SK-N-SH (cell line): ENCODE measurements at regions not wholly inside any gene's neighbourhood (a gene's known extent, or its start where the extent isn't known, plus 50 kb on each side); places are given as distances from the start of the nearest gene placed in this dataset.

Experiments used
- CTCF ChIA-PET: fragments of 300-600, 350-600 bp; formaldehyde crosslinking; extraction: SDS; loops from one replicate; lab custom pipeline; 2021; lab: Yijun Ruan, JAX
- POLR2A ChIA-PET: fragments of 350-600 bp; sonication (Branson Sonifier 250); formaldehyde crosslinking; extraction: SDS; loops from one replicate; lab custom pipeline; 2020; ENCODE audit warnings: antibody characterized with exemption, inconsistent platforms; lab: Yijun Ruan, JAX
- DNase-seq: peaks from one replicate; pipeline ENCODE4 v3.0.0; 2012
- H2AFZ ChIP-seq: fragments of 200-600 bp; sonication (generic); 2 replicates; pipeline ENCODE4 v1.8.1; 2016; ENCODE audit warnings: antibody characterized with exemption, mild to moderate bottlenecking, low read depth
- H3F3A ChIP-seq: fragments of 200-600 bp; sonication (generic); replicated peaks from 2 replicates; pipeline ENCODE3; 2016; ENCODE audit warnings: antibody characterized with exemption, mild to moderate bottlenecking; ENCODE audit not compliant: insufficient read depth
- H3K27ac ChIP-seq, 2 experiments: fragments of 200-500 bp in 1 of 2; fragments of 200-600 bp in 1 of 2; sonication (Bioruptor generic) in 1 of 2; sonication (generic), shearing (Covaris generic) in 1 of 2; 2 replicates each; pipeline versions ENCODE4 v1.5.1 to v1.6.1; 2014 to 2016; ENCODE audit warnings: low read depth in 2 of 2, inconsistent platforms in 1 of 2, low read length in 1 of 2, mild to moderate bottlenecking in 1 of 2, mixed read lengths in 1 of 2
- H3K27me3 ChIP-seq: fragments of 200-600 bp; sonication (generic), shearing (Covaris generic); 2 replicates; pipeline ENCODE4 v1.6.1; 2016; ENCODE audit warnings: mixed run types; ENCODE audit not compliant: insufficient read depth
- H3K36me3 ChIP-seq, 2 experiments: fragments of 200-500 bp in 1 of 2; fragments of 200-600 bp in 1 of 2; sonication (Bioruptor generic) in 1 of 2; sonication (generic) in 1 of 2; replicated peaks in 1 of 2; 2 replicates each; pipeline versions ENCODE3 to v1.5.1; 2014 to 2016; ENCODE audit warnings: low read length in 1 of 2, mild to moderate bottlenecking in 1 of 2; ENCODE audit not compliant: insufficient read depth in 2 of 2, control insufficient read depth in 1 of 2
- H3K4me1 ChIP-seq, 2 experiments: fragments of 200-500 bp in 1 of 2; fragments of 200-600 bp in 1 of 2; sonication (Bioruptor generic) in 1 of 2; sonication (generic), shearing (Covaris generic) in 1 of 2; 2 replicates each; pipeline versions ENCODE4 v1.5.1 to v1.6.1; 2014 to 2016; ENCODE audit warnings: low read depth in 1 of 2, low read length in 1 of 2, mixed run types in 1 of 2; ENCODE audit not compliant: insufficient read depth in 2 of 2, control insufficient read depth in 1 of 2
- H3K4me2 ChIP-seq: fragments of 200-600 bp; sonication (generic), shearing (Covaris generic); 2 replicates; pipeline ENCODE4 v1.6.1; 2017; ENCODE audit warnings: mixed run types
- H3K4me3 ChIP-seq, 2 experiments: fragments of 200-500 bp in 1 of 2; fragments of 200-600 bp in 1 of 2; sonication (Bioruptor generic) in 1 of 2; sonication (generic), shearing (Covaris generic) in 1 of 2; 2 replicates each; pipeline versions ENCODE4 v1.5.1 to v1.8.1; 2014 to 2016; ENCODE audit warnings: low read depth in 2 of 2, inconsistent platforms in 1 of 2, low read length in 1 of 2, mild to moderate bottlenecking in 1 of 2, mixed read lengths in 1 of 2, moderate library complexity in 1 of 2
- H3K79me2 ChIP-seq: fragments of 200-600 bp; sonication (generic); 2 replicates; pipeline ENCODE4 v1.8.1; 2017; ENCODE audit warnings: mild to moderate bottlenecking; ENCODE audit not compliant: insufficient read depth
- H3K9ac ChIP-seq: fragments of 200-600 bp; sonication (generic); 2 replicates; pipeline ENCODE4 v1.6.1; 2017; ENCODE audit warnings: mixed run types
- H3K9me2 ChIP-seq: fragments of 200-600 bp; sonication (generic); 2 replicates; pipeline ENCODE4 v1.6.1; 2017; ENCODE audit warnings: mixed run types
- H3K9me3 ChIP-seq: fragments of 200-600 bp; sonication (generic); 2 replicates; pipeline ENCODE4 v1.6.1; 2017; ENCODE audit warnings: mixed run types, mild to moderate bottlenecking, moderate library complexity
- H4K20me1 ChIP-seq: fragments of 200-600 bp; sonication (generic); 2 replicates; pipeline ENCODE4 v1.6.1; 2017; ENCODE audit warnings: mild to moderate bottlenecking, mixed run types; ENCODE audit not compliant: insufficient read depth
- CHD2 ChIP-seq: fragments of 150-350 bp; IDR thresholded peaks from 2 replicates; pipeline ENCODE4 v1.6.1; 2018; ENCODE audit warnings: low read length; ENCODE audit not compliant: partially characterized antibody
- EP300 ChIP-seq, 2 experiments: IDR thresholded peaks; 2 replicates each; pipeline versions ENCODE4 v1.4.0 to v1.6.1; 2012; ENCODE audit warnings: borderline replicate concordance in 1 of 2, low read depth in 1 of 2, low read length in 1 of 2
- EZH2phosphoT487 ChIP-seq: fragments of 200-600 bp; sonication (generic); IDR thresholded peaks from 2 replicates; pipeline ENCODE4 v1.6.1; 2017; ENCODE audit warnings: low read depth, mixed run types, mild to moderate bottlenecking, antibody characterized with exemption, moderate library complexity, borderline replicate concordance
- FOSL2 ChIP-seq: IDR thresholded peaks from 2 replicates; pipeline ENCODE4 v1.4.0; 2012; ENCODE audit warnings: low read depth, mild to moderate bottlenecking, moderate library complexity, borderline replicate concordance
- GABPA ChIP-seq: IDR thresholded peaks from 2 replicates; pipeline ENCODE4 v1.4.0; 2012; ENCODE audit warnings: low read depth, mild to moderate bottlenecking
- JUND ChIP-seq: IDR thresholded peaks from 2 replicates; pipeline ENCODE4 v1.4.0; 2012
- NFIC ChIP-seq: IDR thresholded peaks from 2 replicates; pipeline ENCODE4 v1.4.0; 2012; ENCODE audit warnings: borderline replicate concordance
- POLR2AphosphoS5 ChIP-seq: IDR thresholded peaks from 2 replicates; pipeline ENCODE4 v1.6.1; 2012; ENCODE audit warnings: low read depth, low read length
- RAD21 ChIP-seq: IDR thresholded peaks from 2 replicates; pipeline ENCODE4 v1.6.1; 2012; ENCODE audit warnings: mild to moderate bottlenecking, low read length
- RCOR1 ChIP-seq: fragments of 150-350 bp; IDR thresholded peaks from 2 replicates; pipeline ENCODE4 v1.6.1; 2017; ENCODE audit warnings: antibody characterized with exemption, low read length
- RXRA ChIP-seq: IDR thresholded peaks from 2 replicates; pipeline ENCODE4 v1.4.0; 2012; ENCODE audit warnings: low read depth, mild to moderate bottlenecking, borderline replicate concordance
- SMC3 ChIP-seq: IDR thresholded peaks from 2 replicates; pipeline ENCODE4 v1.6.1; 2012; ENCODE audit warnings: low read depth, low read length, improper control_type of control experiment
- TAF1 ChIP-seq: IDR thresholded peaks from 2 replicates; pipeline ENCODE4 v1.6.1; 2012; ENCODE audit warnings: low read depth, mild to moderate bottlenecking, low read length, moderate library complexity, borderline replicate concordance
- TEAD4 ChIP-seq: IDR thresholded peaks from 2 replicates; pipeline ENCODE4 v1.4.0; 2012; ENCODE audit warnings: mild to moderate bottlenecking, borderline replicate concordance; ENCODE audit not compliant: insufficient read depth
- YY1 ChIP-seq: IDR thresholded peaks from 2 replicates; pipeline ENCODE4 v1.4.0; 2012; ENCODE audit warnings: low read depth, mild to moderate bottlenecking
- WGBS: methylation state at CpG from one replicate; pipeline ENCODE4 v1.1.6; 2017; ENCODE audit warnings: low lambda C conversion rate; 5-methylcytosine and 5-hydroxymethylcytosine counted together
- TF ChIP-seq, protein P1 (sequence below): IDR thresholded peaks from 2 replicates; pipeline ENCODE4 v1.6.1; 2012; ENCODE audit warnings: mild to moderate bottlenecking, low read depth, low read length, moderate library complexity
- TF ChIP-seq, protein P2 (sequence below): fragments of 200-600 bp; sonication (generic); IDR thresholded peaks from 2 replicates; pipeline ENCODE4 v1.6.1; 2017; ENCODE audit warnings: antibody characterized with exemption, mild to moderate bottlenecking, moderate library complexity
- TF ChIP-seq, protein P3 (sequence below): fragments of 150-350 bp; IDR thresholded peaks from 2 replicates; pipeline ENCODE4 v1.6.1; 2016; ENCODE audit warnings: mild to moderate bottlenecking, low read depth, low read length
- TF ChIP-seq, protein P4 (sequence below): IDR thresholded peaks from 2 replicates; pipeline ENCODE4 v1.4.0; 2012; ENCODE audit warnings: low read depth, borderline replicate concordance
- TF ChIP-seq, protein P5 (sequence below): fragments of 150-350 bp; IDR thresholded peaks from 2 replicates; pipeline ENCODE4 v1.6.1; 2017; ENCODE audit warnings: antibody characterized with exemption, low read length, low read depth, borderline replicate concordance

DNA sequence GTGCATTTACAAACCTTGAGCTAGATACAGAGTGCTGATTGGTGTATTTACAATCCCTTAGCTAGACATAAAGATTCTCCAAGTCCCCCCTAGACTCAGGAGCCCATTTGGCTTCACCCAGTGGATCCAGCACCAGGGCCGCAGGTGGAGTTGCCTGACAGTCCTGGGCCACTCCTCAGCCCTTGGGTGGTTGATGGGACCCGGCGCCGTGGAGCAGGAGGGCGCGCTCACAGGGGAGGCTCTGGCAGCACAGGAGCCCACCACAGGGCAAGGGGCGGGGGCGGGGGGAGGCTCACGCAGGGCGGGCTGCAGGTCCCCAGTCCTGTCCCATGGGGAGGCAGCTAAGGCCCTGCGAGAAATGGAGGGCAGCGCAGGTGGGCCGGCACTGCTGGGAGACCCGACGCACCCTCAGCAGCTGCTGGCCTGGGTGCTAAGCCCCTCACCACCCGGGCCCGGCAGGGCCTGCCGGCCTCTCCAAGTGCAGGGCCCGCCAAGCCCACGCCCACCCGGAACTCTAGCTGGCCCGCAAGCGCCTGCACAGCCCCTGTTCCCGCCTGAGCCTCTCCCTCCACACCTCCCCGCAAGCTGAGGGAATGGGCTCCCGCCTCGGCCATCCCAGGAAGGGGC is 613.5 kb downstream of the TLE4 start:
- TF ChIP-seq CHD2 (no peak), TEAD4 (no peak), SMC3 (no peak), EZH2phosphoT487 (no peak), JUND (no peak), POLR2AphosphoS5 (no peak), EP300 (IDR thresholded peaks at IDR 0.05; ENCODE audit: borderline replicate concordance in 1 of 2, low read depth in 1 of 2, low read length in 1 of 2) (no peak), RAD21 (no peak), NFIC (no peak), RXRA (no peak), RCOR1 (no peak), FOSL2 (no peak), GABPA (no peak), YY1 (no peak), TAF1 (no peak)
- TF ChIP-seq, protein P1, sequence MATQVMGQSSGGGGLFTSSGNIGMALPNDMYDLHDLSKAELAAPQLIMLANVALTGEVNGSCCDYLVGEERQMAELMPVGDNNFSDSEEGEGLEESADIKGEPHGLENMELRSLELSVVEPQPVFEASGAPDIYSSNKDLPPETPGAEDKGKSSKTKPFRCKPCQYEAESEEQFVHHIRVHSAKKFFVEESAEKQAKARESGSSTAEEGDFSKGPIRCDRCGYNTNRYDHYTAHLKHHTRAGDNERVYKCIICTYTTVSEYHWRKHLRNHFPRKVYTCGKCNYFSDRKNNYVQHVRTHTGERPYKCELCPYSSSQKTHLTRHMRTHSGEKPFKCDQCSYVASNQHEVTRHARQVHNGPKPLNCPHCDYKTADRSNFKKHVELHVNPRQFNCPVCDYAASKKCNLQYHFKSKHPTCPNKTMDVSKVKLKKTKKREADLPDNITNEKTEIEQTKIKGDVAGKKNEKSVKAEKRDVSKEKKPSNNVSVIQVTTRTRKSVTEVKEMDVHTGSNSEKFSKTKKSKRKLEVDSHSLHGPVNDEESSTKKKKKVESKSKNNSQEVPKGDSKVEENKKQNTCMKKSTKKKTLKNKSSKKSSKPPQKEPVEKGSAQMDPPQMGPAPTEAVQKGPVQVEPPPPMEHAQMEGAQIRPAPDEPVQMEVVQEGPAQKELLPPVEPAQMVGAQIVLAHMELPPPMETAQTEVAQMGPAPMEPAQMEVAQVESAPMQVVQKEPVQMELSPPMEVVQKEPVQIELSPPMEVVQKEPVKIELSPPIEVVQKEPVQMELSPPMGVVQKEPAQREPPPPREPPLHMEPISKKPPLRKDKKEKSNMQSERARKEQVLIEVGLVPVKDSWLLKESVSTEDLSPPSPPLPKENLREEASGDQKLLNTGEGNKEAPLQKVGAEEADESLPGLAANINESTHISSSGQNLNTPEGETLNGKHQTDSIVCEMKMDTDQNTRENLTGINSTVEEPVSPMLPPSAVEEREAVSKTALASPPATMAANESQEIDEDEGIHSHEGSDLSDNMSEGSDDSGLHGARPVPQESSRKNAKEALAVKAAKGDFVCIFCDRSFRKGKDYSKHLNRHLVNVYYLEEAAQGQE = no peak
- TF ChIP-seq, protein P2, sequence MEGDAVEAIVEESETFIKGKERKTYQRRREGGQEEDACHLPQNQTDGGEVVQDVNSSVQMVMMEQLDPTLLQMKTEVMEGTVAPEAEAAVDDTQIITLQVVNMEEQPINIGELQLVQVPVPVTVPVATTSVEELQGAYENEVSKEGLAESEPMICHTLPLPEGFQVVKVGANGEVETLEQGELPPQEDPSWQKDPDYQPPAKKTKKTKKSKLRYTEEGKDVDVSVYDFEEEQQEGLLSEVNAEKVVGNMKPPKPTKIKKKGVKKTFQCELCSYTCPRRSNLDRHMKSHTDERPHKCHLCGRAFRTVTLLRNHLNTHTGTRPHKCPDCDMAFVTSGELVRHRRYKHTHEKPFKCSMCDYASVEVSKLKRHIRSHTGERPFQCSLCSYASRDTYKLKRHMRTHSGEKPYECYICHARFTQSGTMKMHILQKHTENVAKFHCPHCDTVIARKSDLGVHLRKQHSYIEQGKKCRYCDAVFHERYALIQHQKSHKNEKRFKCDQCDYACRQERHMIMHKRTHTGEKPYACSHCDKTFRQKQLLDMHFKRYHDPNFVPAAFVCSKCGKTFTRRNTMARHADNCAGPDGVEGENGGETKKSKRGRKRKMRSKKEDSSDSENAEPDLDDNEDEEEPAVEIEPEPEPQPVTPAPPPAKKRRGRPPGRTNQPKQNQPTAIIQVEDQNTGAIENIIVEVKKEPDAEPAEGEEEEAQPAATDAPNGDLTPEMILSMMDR = no peak
- TF ChIP-seq, protein P3, sequence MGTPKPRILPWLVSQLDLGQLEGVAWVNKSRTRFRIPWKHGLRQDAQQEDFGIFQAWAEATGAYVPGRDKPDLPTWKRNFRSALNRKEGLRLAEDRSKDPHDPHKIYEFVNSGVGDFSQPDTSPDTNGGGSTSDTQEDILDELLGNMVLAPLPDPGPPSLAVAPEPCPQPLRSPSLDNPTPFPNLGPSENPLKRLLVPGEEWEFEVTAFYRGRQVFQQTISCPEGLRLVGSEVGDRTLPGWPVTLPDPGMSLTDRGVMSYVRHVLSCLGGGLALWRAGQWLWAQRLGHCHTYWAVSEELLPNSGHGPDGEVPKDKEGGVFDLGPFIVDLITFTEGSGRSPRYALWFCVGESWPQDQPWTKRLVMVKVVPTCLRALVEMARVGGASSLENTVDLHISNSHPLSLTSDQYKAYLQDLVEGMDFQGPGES = no peak
- TF ChIP-seq, protein P4, sequence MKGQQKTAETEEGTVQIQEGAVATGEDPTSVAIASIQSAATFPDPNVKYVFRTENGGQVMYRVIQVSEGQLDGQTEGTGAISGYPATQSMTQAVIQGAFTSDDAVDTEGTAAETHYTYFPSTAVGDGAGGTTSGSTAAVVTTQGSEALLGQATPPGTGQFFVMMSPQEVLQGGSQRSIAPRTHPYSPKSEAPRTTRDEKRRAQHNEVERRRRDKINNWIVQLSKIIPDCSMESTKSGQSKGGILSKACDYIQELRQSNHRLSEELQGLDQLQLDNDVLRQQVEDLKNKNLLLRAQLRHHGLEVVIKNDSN = no peak
- TF ChIP-seq, protein P5, sequence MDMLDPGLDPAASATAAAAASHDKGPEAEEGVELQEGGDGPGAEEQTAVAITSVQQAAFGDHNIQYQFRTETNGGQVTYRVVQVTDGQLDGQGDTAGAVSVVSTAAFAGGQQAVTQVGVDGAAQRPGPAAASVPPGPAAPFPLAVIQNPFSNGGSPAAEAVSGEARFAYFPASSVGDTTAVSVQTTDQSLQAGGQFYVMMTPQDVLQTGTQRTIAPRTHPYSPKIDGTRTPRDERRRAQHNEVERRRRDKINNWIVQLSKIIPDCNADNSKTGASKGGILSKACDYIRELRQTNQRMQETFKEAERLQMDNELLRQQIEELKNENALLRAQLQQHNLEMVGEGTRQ = no peak
- Histone ChIP-seq H3K27ac (no peak overlapping the region), H3K9me2 (no peaks in the 10 kb centered on the region), H3K4me1 (no peaks in the 10 kb centered on the region), H3K79me2 (no peaks in the 10 kb centered on the region), H3K9ac (no peak overlapping the region), H2AFZ (no peak overlapping the region), H3K36me3 (no peaks in the 10 kb centered on the region), H3K4me2 (no peak overlapping the region), H3K9me3 (no peaks in the 10 kb centered on the region), H3K27me3 (no peaks in the 10 kb centered on the region), H3K4me3 (no peak overlapping the region), H3F3A (no peaks in the 10 kb centered on the region), H4K20me1 (no peaks in the 10 kb centered on the region)
- WGBS = 63% methylated on average over 2 of the region's 27 CpGs
- POLR2A ChIA-PET = no interaction called here
- CTCF ChIA-PET = no interaction called here
- no peak for DNase-seq
